SU-DHL-6 (cell line): ENCODE measurements at regions not wholly inside any gene's neighbourhood (a gene's known extent, or its start where the extent isn't known, plus 50 kb on each side); places are given as distances from the start of the nearest gene placed in this dataset.

Experiments
- H2AFZ ChIP-seq: fragments of 200-600 bp; sonication (generic); 2 replicates; pipeline ENCODE4 v1.6.1; 2014; ENCODE audit warnings: low read depth, mild to moderate bottlenecking, moderate library complexity, mixed read lengths, antibody characterized with exemption, low read length; ENCODE audit not compliant: severe bottlenecking
- H3F3A ChIP-seq: fragments of 200-600 bp; shearing (Covaris generic); 2 replicates; pipeline ENCODE4 v1.6.0; 2016; ENCODE audit warnings: antibody characterized with exemption, mild to moderate bottlenecking; ENCODE audit not compliant: insufficient read depth
- H3K27ac ChIP-seq: fragments of 200-600 bp; sonication (generic); 2 replicates; pipeline ENCODE4 v1.5.1; 2016; ENCODE audit warnings: low read depth, mild to moderate bottlenecking, low read length, moderate library complexity, mixed read lengths
- H3K27me3 ChIP-seq: fragments of 200-600 bp; sonication (generic), shearing (Covaris generic); 2 replicates; pipeline ENCODE4 v1.6.0; 2014; ENCODE audit warnings: mild to moderate bottlenecking, low read length
- H3K36me3 ChIP-seq: fragments of 200-600 bp; sonication (generic); 2 replicates; pipeline ENCODE4 v1.6.1; 2014; ENCODE audit warnings: mild to moderate bottlenecking, low read length, mixed read lengths
- H3K4me2 ChIP-seq: fragments of 300-600, 200-600 bp; shearing (Covaris generic), sonication (generic); 2 replicates; pipeline ENCODE4 v1.6.0; 2014; ENCODE audit warnings: low read length, low read depth, mild to moderate bottlenecking; ENCODE audit not compliant: poor library complexity, severe bottlenecking
- H3K4me3 ChIP-seq: fragments of 200-600 bp; sonication (generic); 2 replicates; pipeline ENCODE4 v1.5.1; 2014; ENCODE audit warnings: antibody characterized with exemption, low read length, mild to moderate bottlenecking, mixed read lengths; ENCODE audit not compliant: insufficient read depth, poor library complexity, severe bottlenecking
- H3K79me2 ChIP-seq: fragments of 200-600 bp; sonication (generic); 2 replicates; pipeline ENCODE4 v1.6.1; 2014; ENCODE audit warnings: mild to moderate bottlenecking, low read length, moderate library complexity; ENCODE audit not compliant: insufficient read depth
- H3K9ac ChIP-seq: fragments of 200-600 bp; sonication (generic); 2 replicates; pipeline ENCODE4 v1.7.0; 2014; ENCODE audit warnings: mild to moderate bottlenecking, low read length
- H3K9me2 ChIP-seq: fragments of 200-600 bp; sonication (generic); replicated peaks from 2 replicates; pipeline ENCODE4 v1.6.1; 2014; ENCODE audit warnings: low read length; ENCODE audit not compliant: insufficient read depth
- H3K9me3 ChIP-seq: fragments of 200-600 bp; sonication (generic); 2 replicates; pipeline ENCODE4 v1.6.1; 2014; ENCODE audit warnings: low read length, mixed read lengths; ENCODE audit not compliant: insufficient read depth
- H4K20me1 ChIP-seq: fragments of 200-600 bp; sonication (generic); 2 replicates; pipeline ENCODE4 v1.6.1; 2014; ENCODE audit warnings: low read depth, mild to moderate bottlenecking, antibody characterized with exemption, low read length, moderate library complexity, mixed read lengths
- CTCF ChIP-seq: fragments of 200-600 bp; sonication (generic); IDR thresholded peaks from one replicate; pipeline ENCODE4 v1.5.1; 2017; ENCODE audit warnings: antibody characterized with exemption, mild to moderate bottlenecking, low read length, moderate library complexity; ENCODE audit not compliant: insufficient read depth, poor library complexity, severe bottlenecking
- EZH2phosphoT487 ChIP-seq: fragments of 200-600 bp; sonication (generic), shearing (Covaris generic); conservative IDR thresholded peaks from 2 replicates; pipeline ENCODE4 v1.6.1; 2018; ENCODE audit warnings: mild to moderate bottlenecking, antibody characterized with exemption, low read length, moderate library complexity, mixed read lengths

- no peaks in the 10 kb centered on the region for H3K79me2 ChIP-seq
- H3K36me3 ChIP-seq = no peaks in the 10 kb centered on the region
- TF ChIP-seq EZH2phosphoT487 (no peak), CTCF (no peak)
- no peaks in the 10 kb centered on the region for H4K20me1 ChIP-seq
- no peaks in the 10 kb centered on the region for H3K27me3 ChIP-seq
- no peak overlapping the region for H3K4me3 ChIP-seq
- no peaks in the 10 kb centered on the region for H3K9me2 ChIP-seq
- H3K27ac ChIP-seq = no peak overlapping the region
- H2AFZ ChIP-seq = no peak overlapping the region
- H3K9me3 ChIP-seq = no peaks in the 10 kb centered on the region
- no peaks in the 10 kb centered on the region for H3F3A ChIP-seq
- no peak overlapping the region for H3K9ac ChIP-seq
- H3K4me2 ChIP-seq = no peak overlapping the region
Observed at GRCh38 chr20:57093766-57094165, 172.7 kb downstream of the BMP7 start.

- Histone ChIP-seq H3K36me3 (no peaks in the 10 kb centered on the region), H3K9me2 (no peaks in the 10 kb centered on the region), H3K9ac (no peak overlapping the region), H3K27ac (no peak overlapping the region), H3K4me3 (no peak overlapping the region), H4K20me1 (no peaks in the 10 kb centered on the region), H3K9me3 (no peaks in the 10 kb centered on the region), H3K4me2 (no peak overlapping the region), H3K27me3 (no peaks in the 10 kb centered on the region), H3F3A (no peaks in the 10 kb centered on the region), H3K79me2 (no peaks in the 10 kb centered on the region), H2AFZ (no peak overlapping the region)
- no peak for TF ChIP-seq EZH2phosphoT487
- no peak for TF ChIP-seq CTCF
Observed at GRCh38 chr20:57094252-57094891, 172.1 kb downstream of the BMP7 start.

GRCh38 chr20:57094991-57095390 is 171.4 kb downstream of the BMP7 start:
- Histone ChIP-seq H2AFZ (no peak overlapping the region), H3K27ac (no peak overlapping the region), H4K20me1 (no peaks in the 10 kb centered on the region), H3K27me3 (no peaks in the 10 kb centered on the region), H3K9me2 (no peaks in the 10 kb centered on the region), H3F3A (no peaks in the 10 kb centered on the region), H3K4me2 (no peak overlapping the region), H3K9ac (no peak overlapping the region), H3K79me2 (no peaks in the 10 kb centered on the region), H3K36me3 (no peaks in the 10 kb centered on the region), H3K9me3 (no peaks in the 10 kb centered on the region), H3K4me3 (no peak overlapping the region)
- TF ChIP-seq CTCF = no peak
- no peak for TF ChIP-seq EZH2phosphoT487
